ENCODE measurements at regions not wholly inside any gene's neighbourhood (a gene's known extent, or its start where the extent isn't known, plus 50 kb on each side); places are given as distances from the start of the nearest gene placed in this dataset.

DNA sequence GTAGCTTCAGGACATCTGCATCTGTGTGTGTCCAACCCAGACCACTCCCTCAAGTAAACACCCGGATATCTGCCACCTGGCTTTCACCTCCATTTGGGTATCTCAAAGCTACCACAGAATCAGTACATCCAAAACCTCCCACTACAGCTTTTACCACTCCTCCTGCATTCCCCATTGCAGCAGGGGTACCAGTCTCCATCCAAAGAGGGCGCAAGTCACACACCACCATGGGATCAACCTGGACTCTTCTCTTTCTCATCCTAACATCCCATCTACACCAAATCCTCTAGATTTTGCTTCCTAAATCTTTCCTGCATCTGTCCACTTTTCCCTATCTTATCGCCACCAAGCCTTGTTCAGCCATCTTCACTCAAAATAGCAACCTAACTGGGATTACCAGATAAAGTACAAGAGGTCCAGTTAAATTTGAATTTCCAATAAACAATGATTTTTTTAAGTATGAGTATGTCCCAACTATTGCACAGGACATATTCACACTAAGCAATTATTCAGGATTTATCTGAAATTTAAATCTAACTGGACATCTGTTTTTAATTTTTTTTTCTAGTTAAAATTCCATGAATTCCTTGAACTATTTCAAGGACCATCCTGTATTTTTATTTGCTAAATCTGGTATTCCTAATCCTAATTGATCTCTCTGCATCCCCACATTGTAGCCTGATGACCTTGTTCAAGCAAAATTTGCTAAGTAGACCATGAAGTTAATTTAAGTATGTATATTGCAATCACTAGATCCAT lies 164.3 kb upstream of the MLN start:
- no peak for DNase-seq

DNA sequence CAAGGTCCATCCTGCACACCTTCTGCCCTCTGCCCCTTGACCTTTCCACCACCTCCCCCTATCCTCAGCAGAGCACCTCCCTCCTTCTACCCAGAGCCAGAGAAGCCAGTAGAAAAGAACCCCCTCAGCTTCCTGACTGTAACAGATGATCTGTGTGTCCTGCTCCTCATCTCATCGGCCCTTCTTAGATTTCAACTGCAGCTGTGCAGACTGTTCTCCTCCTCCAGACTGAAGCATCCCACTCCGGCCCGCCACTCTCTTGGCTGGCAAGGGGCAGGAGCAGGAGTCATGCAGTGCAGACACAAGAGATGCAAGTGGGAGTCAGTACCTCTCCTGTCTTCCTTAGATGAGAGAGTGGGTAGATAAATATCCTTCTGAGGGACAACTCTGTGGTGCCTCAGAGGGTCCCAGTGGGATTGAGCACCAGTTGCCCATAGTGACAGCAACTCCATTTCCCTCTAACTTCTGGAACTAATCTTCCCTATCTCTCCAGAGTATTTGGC lies 163.5 kb upstream of the MLN start:
- no peak for DNase-seq

DNA sequence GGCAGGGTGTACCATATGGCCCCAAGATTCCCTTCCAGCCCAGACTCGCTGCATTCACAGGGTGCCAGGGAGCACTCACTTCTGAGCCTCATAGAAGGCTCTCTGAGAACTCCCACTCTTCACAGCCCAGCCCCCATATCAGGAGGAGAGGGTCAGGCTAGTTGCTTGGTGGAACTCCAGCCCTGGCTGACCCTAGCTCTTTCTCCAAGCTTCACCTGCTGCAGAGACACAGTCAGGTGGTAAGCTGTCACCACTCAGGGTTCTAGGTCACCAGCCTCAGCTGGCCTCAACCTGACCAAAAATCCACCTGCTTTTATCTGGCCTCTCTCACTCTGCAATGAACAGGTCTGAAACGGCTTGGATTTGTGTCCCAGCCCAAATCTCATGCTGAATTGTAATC lies 162.7 kb upstream of the MLN start:
- DNase-seq, result no peak

DNA sequence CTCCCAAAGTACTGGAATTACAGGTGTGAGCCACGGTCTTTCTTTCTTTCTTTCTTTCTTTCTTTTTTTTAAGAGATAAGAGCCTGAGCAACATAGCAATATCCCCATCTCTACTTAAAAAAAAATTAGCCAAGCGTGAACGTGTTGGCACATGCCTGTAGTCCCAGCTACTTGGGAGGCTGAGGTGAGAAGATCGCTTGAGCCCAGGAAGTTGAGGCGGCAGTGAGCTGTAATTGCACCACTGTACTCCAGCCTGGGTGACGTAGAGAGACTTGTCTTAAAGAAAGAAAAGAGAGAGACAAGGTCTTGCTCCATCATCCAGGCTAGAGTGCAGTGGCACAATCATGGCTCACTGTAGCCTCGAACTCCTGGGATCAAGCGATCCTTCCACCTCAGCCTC lies 162.0 kb upstream of the MLN start:
- no peak for DNase-seq

DNA sequence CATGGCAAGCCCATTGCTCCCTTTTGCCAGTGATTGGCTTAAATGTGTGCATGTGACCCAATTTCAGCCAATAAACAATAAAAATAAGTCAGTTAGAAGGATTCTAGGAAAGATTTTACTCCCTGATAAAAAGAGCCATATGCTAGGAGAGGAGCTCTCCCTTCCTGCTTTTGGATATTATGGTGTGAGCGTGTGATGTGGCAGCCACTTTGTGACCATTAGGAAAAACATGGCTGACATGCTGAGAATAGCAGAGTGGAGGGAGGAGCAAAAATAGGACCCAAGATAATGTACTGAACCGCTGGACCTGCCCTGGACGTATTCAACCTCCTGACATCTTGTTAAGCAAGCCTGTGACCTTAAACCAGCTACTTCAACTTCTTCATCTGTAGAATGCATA lies 160.6 kb upstream of the MLN start:
- DNase-seq, result no peak

DNA sequence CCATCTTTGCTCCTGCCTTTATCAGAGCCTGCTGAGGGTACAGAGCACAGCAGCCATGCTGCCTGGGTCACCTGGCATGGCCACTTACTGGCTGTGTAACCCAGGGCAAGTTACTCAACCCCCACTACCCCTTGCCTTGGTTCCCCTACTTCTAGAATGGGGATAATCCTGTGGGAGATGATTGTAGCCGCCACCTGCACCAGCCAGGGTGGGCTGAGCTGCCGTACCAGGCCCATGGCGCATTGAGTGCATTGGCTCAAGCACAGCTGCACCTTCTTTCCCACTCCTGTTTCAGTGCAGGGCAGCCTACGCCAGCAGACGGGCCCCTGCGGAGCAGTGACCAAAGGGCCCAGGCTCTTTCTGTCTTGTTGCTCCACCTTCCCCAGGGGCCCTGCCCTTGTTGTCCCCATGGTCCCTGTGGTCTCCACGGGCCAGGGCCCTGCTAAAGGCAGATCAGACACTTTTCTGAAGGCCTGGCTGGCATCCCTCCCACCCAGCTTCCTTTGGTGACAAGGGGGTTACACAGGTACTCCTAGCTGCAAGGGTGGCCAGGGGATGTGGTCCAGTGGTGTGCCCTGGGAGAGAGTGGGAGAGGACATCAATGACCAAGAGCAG lies 159.4 kb upstream of the MLN start:
- no peak for DNase-seq

DNA sequence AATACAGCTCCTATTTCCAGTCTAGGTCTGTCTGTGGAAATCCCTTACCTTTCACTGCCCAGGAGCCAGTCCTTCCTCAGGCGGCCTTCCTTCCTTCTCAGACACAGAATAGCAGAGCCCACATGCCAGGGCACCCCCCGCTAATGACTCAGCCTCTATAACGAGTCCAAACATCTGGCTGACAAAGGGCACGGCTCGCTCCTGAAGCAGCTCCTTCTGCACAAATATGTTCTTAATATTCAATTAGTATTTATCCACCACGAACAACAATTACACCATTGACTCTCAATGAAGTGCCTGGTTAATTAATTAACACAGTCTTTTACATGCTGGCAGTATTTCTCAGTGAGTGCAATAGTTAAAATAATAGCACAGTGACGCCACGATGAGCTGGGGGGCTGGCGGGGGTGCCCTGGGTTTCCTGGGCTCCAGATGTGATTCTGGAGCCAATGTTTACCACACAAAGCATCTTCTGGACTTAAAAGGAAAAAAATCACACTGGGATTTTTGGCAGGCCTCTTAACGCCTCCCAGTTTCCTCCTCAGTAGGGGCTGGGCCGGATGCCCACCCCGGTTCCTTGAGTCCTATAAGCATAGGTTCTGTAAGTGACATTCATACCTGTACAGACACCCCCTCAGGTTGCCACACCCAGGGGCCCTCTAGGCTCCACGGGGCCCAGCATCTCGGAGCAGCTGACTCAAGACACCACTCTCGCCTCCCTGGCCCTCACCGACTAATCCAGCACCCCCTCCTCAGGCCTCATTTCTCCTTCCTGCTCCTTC lies 158.6 kb upstream of the MLN start:
- DNase-seq, result no peak

DNA sequence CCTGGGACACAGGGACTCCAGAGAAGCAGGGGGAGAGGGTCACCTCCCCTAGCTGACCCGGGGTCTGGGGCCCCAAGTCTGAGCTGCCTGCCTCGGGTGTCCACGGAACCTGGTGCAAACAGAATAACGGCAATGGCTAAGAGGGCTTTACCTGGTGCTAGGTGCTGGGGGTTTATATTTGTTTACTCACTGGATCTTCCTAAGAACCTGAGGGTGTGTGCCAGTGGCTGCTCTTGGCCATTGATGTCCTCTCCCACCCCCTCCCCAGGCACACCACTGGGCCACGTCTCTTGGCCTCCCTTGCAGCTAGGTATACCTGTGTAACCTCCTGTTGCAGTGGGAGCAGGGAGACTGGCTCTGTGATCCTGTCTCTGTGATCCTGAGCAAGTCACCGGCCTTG lies 157.9 kb upstream of the MLN start:
- no peak for DNase-seq

DNA sequence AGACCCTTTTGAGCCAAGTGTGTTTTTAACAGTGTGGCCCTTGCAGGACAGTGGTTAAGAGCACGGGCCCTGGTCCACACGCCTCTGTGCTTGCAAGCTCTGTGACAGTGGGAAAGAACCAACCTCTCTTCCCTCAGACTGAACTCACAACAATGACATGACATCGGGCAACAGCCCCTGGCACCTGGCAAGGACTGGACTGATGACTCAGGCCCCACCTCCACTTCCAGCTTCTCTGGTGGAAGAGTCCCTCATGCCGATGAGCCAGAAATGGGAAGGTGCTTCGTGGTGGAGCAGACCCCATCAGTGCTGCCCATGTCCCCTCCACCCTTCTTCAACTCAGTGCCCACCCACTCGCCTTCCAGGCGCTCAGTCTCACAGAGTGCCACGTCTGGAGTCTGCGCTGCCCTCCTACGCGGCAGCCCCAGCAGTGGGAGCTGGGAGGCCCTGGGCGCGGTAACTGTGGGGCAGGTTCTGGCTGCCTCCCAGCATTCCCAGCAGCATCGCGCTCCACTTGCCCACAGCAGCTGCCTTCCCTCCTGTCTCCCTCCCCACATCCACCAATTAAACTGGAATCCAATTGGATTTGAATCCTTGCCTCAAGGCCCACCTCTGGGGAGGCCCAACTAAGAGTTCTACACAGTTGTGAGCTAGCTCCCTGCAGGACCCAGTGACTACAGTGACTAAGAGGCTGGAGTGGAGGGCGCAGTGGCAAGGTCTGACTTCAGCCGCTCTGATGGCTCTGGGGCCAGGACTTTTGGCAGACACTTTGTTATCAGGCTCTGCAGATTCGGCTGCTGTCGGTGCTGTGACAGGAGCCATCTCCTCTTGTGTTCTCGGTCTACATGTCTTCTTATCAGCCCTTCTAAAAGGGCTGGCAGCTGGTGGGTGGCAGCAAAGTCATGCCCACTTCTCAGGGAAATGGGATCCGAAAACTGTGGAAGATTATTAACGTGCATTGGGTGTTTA lies 156.8 kb upstream of the MLN start:
- DNase-seq, result peak; percentile 80

DNA sequence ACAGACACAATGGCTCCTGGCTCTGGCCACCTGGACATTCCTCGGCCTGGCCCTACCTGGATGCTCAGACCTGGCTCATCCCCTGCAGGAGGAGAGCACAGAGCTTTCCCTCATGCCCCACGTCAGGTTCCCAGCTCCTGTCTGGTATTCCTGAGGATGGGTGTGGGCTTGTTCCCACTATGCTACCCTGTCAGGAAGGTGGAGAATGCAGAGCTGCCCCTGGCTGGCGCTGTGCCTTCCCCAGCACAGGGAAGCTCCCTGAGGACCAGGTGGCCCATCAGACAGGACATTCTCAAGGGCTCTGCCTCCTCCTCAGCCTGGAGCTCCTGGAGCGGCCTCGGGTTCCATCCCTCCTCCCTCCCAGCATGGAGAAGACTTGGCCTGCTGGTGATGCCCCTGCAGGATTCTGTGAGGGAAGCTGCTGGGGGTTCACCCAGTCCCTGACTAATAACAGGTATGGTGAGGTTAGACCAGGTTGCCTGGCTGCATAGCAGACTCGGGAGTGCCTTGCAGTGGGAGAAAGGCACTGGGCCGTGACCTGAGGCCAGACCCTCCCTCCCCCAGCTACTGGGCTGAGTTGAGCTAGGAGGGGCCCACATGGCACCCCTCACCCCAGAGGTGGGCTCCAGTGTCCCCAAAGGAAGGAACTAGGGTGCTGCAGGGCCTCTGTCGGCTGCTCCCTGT lies 156.0 kb upstream of the MLN start:
- no peak for DNase-seq

DNA sequence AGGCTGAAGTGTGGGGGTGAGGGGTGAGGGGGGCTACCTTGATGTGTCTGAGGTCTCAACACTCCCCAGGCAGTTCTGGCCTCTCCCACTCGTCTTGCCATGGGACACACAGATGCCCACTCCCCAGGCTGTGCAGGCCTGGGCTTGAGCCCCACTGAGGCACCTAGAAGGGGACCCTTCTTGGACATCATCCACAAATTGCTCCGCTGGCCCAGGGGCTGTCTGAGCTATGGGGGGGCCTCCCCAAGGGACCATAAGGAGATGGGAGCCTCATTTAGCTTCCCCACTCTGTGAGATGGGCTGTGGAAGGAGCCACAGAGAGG lies 155.5 kb upstream of the MLN start:
- no peak for DNase-seq

DNA sequence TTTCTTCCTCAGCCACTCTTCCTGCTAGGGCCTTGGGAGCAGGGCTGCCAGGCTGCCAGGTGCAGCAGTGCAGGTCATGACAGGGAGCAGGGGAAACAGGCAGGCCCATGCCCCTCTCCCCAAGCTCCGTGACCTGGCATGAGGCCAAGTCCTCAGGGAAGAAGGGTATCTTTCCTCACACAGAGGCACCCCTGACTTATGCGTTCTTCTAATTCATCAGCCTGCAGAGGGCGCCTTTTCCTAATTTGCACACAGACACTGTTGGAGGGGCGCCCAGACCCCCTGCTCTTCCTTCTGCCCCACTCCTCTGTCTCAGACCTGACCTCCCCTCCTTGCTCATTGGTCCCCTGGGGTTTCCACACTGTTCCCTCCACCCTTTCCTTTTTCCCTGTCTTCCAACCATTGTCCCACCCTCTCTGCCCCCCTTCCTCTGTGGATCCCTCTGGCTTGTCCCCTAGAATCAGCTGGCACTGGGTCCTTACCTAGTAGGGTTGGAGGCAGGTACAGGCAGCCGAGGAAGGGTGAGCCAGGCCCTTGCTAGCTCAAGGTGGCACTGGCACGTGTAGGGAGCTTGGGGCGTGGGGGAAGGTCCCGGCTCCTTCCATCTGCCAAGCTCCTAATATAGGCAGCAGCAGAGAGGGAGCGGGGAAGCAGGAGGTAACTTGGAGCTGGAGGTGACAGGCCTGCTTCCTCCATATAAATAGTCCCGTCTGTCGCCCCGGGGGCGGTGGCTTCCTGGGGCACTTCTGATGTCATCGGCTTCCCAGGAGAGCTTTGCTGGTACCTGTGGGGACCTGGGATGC lies 154.9 kb upstream of the MLN start:
- DNase-seq, result peak; percentile 48

DNA sequence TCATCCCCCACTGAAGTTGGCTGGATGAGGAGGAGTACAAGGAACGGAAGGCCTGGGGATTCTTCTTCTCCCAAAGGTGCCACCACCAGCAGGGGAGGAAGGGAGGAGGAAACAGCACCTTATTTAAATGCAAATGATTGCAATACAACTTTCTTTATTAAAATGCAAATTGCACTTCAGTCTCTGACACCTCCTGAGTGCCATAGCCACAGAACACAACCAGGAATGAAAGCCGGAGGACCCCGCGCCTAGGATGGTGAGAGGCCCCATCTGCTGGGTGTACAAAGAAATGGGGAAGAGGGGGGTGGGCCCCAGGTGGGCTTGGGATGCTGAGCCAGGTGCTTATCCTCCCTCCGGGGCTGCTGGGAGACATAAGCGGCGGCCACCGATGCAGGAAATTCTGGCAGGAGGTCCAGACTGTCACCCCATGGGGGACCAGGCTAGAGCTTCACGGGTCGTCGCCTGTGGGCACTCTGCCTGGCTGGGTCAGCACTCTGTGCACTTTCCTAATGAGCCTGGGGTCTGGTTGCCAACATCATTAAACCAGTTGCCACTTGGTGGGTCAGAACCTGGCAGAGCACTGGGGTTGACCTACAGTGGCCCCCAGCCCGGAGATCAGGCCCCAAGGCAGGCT lies 154.2 kb upstream of the MLN start:
- DNase-seq, result no peak

DNA sequence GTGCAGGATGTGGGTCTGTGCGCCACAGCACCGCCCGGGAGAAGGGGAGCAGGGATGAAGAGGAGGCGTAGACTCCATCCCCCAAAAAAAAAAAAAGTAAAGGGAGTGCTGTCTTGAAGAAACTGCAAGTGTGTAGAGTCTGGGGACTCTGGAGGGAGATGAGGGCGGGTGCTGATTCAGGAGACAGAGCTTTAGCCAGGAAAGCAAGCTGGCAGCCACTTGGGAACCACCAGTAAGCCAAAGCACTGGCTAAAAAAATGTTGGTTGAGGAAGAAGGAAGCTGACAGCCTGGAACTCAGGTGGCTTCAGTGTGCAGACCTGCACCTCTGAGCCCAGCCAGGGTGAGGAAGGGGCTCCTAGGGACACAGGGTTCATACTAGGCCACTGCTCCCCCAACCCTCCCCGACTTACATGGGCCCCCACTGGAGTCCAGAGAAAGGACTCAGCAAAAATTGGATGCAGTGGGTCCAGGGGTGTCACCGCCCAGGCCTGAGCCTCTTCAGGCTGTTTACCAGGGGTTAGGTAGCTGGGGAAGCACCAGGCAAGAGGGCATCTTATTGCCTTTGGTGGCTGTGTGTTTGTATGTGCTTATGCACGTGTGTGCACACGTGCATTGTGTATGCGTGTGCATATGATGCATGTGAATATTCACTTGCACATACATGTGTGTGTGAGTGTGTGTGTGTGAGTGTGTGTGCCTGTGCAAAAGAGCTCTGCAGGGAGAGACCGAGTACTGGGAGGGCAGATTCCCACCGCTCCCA lies 153.5 kb upstream of the MLN start:
- DNase-seq, result no peak

DNA sequence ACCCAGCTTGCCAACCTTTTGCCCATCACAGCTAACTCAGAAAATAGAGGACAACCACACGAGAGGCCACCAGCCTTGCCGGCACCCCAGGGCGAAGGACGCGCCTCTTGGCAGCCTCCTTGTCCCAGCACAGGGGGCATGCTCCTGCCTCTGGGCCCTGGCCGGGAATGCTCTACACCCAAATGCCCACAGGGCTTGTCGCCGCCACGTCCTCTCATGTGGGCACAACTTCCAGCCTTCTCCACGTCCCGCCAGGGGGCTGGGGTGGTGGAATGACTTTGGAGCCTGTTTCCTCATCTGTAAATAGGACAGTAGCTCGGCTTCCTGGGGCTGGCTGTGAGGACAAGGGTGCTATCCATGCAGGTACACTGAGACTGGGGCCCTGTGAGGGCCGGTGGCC lies 152.4 kb upstream of the MLN start:
- no peak for DNase-seq

DNA sequence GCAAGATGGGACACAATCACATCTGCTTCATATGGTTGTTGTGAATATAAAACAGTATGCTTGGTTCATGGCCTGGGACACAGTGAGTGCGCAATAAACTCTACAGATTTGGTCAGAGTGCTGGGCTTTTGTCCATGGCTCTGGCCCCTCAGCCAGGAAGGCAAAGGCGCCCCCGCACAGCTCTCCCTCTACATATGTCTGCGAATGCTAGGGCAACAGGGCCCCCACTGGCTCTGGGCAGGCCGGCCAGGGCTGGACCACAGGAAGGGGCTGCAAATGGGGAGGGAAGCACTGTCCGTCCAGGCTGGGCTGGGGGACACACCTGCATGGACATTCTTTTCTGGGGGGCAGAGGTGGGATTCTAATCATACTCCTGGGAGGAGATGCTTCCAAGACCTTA lies 151.8 kb upstream of the MLN start:
- no peak for DNase-seq

DNA sequence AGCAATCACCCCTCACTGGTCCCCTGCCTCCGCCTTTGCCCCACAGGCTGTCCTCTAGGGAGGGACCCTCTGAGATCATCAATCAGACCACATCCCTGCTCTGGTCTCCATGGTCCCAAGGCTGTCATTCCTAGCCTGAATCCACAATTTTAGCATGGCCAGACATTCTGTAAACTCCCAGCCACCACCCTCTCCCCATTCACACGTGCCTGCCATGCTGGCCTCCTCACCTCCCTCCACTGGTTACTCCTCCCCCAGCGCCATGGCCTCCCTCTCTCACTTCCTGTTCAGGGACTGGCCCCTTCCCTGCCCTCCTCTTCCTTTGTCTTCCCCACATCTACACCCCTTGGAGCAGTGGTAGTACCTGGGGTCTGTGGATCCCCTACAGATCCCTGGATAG lies 150.7 kb upstream of the MLN start:
- no peak for DNase-seq

DNA sequence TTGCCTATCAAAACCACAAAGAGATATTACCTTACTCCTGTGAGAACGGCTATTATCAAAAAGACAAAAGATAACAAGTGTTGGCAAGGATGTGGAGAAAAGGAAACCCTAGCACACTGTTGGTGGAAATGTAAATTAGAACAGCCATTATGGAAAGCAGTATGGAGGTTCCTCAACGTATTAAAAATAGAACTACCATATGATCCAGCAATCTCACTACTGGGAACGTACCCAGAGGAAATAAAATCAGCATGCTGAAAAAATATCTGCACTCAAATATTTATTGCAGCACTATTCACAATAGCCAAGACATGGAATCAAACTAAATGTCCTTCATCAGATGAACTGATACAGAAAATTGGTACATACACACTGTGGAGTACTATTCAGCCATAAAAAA lies 149.4 kb upstream of the MLN start:
- no peak for DNase-seq

DNA sequence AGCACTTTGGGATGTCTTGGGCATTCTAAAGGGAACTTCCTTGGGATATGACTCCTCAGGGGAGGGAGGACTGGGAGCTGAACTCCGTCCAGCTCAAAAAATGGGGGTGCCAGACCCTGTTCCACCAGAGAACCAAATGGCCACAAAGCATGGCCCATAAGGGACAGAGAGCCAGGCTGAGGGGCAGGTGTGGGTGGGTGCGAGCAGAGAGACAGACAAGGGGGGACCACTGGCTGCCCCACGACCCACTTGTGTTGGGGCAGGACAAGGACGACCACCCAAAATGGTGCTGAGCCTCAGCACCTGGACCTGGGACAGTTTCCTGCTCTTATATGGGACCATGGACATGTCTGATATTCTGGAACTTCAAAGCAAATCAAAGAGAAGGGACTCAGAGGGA lies 148.2 kb upstream of the MLN start:
- no peak for DNase-seq
